CD4-positive, alpha-beta T cell (primary cell): ENCODE measurements at regions not wholly inside any gene's neighbourhood (a gene's known extent, or its start where the extent isn't known, plus 50 kb on each side); places are given as distances from the start of the nearest gene placed in this dataset.

ENCODE experiments used
- ATAC-seq: fragments of 200-7000 bp; cut with Tn5 transposase; one replicate; pipeline ENCODE4 v1.10.0; 2022; ENCODE audit warnings: mild to moderate bottlenecking; ENCODE audit not compliant: poor library complexity
- CTCF ChIA-PET: fragments of 350-600 bp; sonication (Branson Sonifier 250); formaldehyde crosslinking; loops from one replicate; lab custom pipeline; 2021; ENCODE audit warnings: antibody characterized with exemption, inconsistent platforms; lab: Charles Lee
- POLR2A ChIA-PET: fragments of 350-600 bp; sonication (Branson Sonifier 250); formaldehyde crosslinking; loops from one replicate; lab custom pipeline; 2021; ENCODE audit warnings: antibody characterized with exemption, inconsistent platforms; lab: Charles Lee
- DNase-seq, 14 experiments: peaks; one replicate each; pipeline ENCODE4 v3.0.0-alpha.2; 2013 to 2020; ENCODE audit warnings: mixed read lengths in 2 of 14
- H3K27ac ChIP-seq, 2 donors: one replicate each; pipeline versions ENCODE4 v1.5.1 to v1.7.0; 2013; ENCODE audit warnings: low read length in 2 of 2, low read depth in 1 of 2, mild to moderate bottlenecking in 1 of 2
- H3K27me3 ChIP-seq, 2 experiments: 1 replicate in 1 of 2; 2 replicates in 1 of 2; pipeline versions ENCODE4 v1.6.1 to v1.7.0; 2013; ENCODE audit warnings: low read length in 2 of 2, control low read depth in 1 of 2, mild to moderate bottlenecking in 1 of 2, moderate library complexity in 1 of 2; ENCODE audit not compliant: insufficient read depth in 2 of 2, control insufficient read depth in 1 of 2
- H3K36me3 ChIP-seq: one replicate; pipeline ENCODE4 v1.6.1; 2013; ENCODE audit warnings: low read length, control low read depth; ENCODE audit not compliant: insufficient read depth
- H3K4me1 ChIP-seq: one replicate; pipeline ENCODE4 v1.6.1; 2013; ENCODE audit warnings: low read length, control low read depth; ENCODE audit not compliant: insufficient read depth
- H3K4me3 ChIP-seq: one replicate; pipeline ENCODE4 v1.5.1; 2013; ENCODE audit warnings: mild to moderate bottlenecking, low read length, moderate library complexity
- H3K9me3 ChIP-seq, 2 experiments: 1 replicate in 1 of 2; 2 replicates in 1 of 2; pipeline versions ENCODE4 v1.6.1 to v1.7.0; 2013; ENCODE audit warnings: low read length in 2 of 2, mild to moderate bottlenecking in 2 of 2, control low read depth in 1 of 2, moderate library complexity in 1 of 2; ENCODE audit not compliant: control insufficient read depth in 1 of 2, insufficient read depth in 1 of 2
- H3K27ac Mint-ChIP-seq: one replicate; pipeline ENCODE4 v1.8.0; 2020; ENCODE audit warnings: mixed read lengths
- H3K27me3 Mint-ChIP-seq: one replicate; pipeline ENCODE4 v1.8.0; 2021; ENCODE audit warnings: mixed read lengths
- H3K36me3 Mint-ChIP-seq: one replicate; pipeline ENCODE4 v1.8.0; 2021; ENCODE audit warnings: low read depth, mixed read lengths
- H3K4me1 Mint-ChIP-seq: one replicate; pipeline ENCODE4 v1.8.0; 2021; ENCODE audit warnings: low read depth, mixed read lengths
- H3K4me3 Mint-ChIP-seq: one replicate; pipeline ENCODE4 v1.8.0; 2020; ENCODE audit warnings: mild to moderate bottlenecking, mixed read lengths
- H3K9me3 Mint-ChIP-seq: one replicate; pipeline ENCODE4 v1.8.0; 2020; ENCODE audit warnings: mixed read lengths
- intact Hi-C, 2 experiments: fragments of 100-400 bp; cut with DNase I in 1 of 2; cut with micrococcal nuclease in 1 of 2; formaldehyde crosslinking; loops; one replicate each; pipeline versions ENCODE4 v1.15.1 to v1.9.0; 2023 to 2025; cut with DNase I, micrococcal nuclease
- TF ChIP-seq, protein P1 (sequence below): fragments of 200-600 bp; IDR thresholded peaks from one replicate; pipeline ENCODE4 v1.8.0; 2022; ENCODE audit warnings: antibody characterized with exemption, mild to moderate bottlenecking

DNA sequence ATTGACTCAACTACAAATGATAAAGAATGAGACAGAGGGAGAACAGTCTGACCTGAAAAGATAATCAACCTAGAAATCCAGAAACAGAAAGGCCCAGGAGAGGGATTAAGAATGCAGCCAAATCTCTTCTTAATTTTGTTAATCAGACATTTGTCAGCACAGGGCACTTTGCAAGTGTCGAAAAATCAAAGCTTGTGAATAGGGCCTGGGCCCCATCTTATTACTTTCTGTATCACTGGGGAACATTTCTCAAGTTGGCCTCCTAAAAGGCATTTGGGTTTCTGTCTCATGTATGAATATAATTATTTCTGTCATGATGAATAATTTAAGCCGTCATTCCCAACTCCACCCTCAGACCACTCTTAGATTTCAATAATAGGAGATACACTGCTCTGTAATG lies 308.4 kb upstream of the PRKCQ start:
- peaks cover 8% of the 10 kb centered on the region for H3K27me3 Mint-ChIP-seq
- intact Hi-C loops = no loop called here
- Histone ChIP-seq H3K9me3 (no peaks in the 10 kb centered on the region), H3K27me3 (no peaks in the 10 kb centered on the region), H3K4me1 (no peaks in the 10 kb centered on the region), H3K4me3 (no peak overlapping the region), H3K36me3 (no peaks in the 10 kb centered on the region), H3K27ac (no peak overlapping the region)
- H3K4me3 Mint-ChIP-seq = no peak overlapping the region
- H3K9me3 Mint-ChIP-seq = no peaks in the 10 kb centered on the region
- ATAC-seq = no peak
- peaks cover 7% of the 10 kb centered on the region for H3K4me1 Mint-ChIP-seq
- H3K36me3 Mint-ChIP-seq = no peaks in the 10 kb centered on the region
- DNase-seq = no peak
- TF ChIP-seq, protein P1, sequence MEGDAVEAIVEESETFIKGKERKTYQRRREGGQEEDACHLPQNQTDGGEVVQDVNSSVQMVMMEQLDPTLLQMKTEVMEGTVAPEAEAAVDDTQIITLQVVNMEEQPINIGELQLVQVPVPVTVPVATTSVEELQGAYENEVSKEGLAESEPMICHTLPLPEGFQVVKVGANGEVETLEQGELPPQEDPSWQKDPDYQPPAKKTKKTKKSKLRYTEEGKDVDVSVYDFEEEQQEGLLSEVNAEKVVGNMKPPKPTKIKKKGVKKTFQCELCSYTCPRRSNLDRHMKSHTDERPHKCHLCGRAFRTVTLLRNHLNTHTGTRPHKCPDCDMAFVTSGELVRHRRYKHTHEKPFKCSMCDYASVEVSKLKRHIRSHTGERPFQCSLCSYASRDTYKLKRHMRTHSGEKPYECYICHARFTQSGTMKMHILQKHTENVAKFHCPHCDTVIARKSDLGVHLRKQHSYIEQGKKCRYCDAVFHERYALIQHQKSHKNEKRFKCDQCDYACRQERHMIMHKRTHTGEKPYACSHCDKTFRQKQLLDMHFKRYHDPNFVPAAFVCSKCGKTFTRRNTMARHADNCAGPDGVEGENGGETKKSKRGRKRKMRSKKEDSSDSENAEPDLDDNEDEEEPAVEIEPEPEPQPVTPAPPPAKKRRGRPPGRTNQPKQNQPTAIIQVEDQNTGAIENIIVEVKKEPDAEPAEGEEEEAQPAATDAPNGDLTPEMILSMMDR = no peak
- POLR2A ChIA-PET = no interaction called here
- CTCF ChIA-PET = no interaction called here
- H3K27ac Mint-ChIP-seq = no peak overlapping the region

DNA sequence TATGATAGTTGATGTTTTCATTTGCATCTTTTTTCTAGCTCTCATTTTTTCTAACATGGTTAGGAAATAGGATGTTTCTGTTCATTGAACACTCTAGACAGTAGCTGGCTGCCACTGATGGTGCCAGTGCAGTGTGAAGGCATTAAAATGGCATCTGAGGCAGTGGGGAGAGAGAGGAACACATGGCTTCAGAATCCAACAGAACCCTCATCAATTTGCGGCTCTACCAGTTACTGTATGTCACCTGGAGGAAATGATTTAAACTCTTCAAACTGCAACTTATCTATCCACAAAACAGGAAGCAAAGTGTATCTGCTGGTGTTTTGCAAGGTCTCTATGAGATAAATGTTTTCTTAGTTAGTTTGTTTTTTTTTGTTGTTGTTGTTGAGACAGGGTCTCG lies 305.2 kb upstream of the PRKCQ start:
- ChIA-PET CTCF (no interaction called here), POLR2A (no interaction called here)
- peaks cover 7% of the 10 kb centered on the region for H3K4me1 Mint-ChIP-seq
- no peaks in the 10 kb centered on the region for H3K36me3 Mint-ChIP-seq
- H3K27me3 Mint-ChIP-seq = peaks cover 4% of the 10 kb centered on the region
- H3K9me3 Mint-ChIP-seq = no peaks in the 10 kb centered on the region
- TF ChIP-seq, protein P1 = no peak
- no peaks in the 10 kb centered on the region for H3K27me3 ChIP-seq
- H3K36me3 ChIP-seq = no peaks in the 10 kb centered on the region
- no peak overlapping the region for H3K27ac Mint-ChIP-seq
- intact Hi-C loops = no loop called here
- no peak overlapping the region for H3K27ac ChIP-seq
- H3K4me3 Mint-ChIP-seq = no peak overlapping the region
- H3K9me3 ChIP-seq = no peaks in the 10 kb centered on the region
- ATAC-seq = no peak
- DNase-seq = no peak
- no peaks in the 10 kb centered on the region for H3K4me1 ChIP-seq
- H3K4me3 ChIP-seq = no peak overlapping the region

DNA sequence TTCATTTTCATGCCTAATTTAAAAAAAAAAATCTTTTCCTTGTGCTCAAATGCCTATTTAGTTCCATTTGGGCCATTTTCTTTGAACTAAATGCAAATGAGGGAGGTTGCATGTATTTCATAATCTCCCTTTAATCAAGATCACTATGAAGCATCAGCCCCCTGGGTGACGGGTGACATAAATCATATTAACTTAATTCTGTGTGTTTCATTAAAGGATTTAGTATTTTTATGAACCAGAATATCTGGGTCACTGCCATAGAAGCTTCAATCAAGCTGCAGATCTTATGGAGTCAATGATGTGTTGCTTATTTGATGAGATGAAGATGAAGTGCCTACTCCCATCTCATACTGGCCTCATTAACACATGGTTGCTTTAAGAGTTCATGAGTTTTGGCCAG lies 301.9 kb upstream of the PRKCQ start:
- CTCF ChIA-PET = interaction anchor here (1.0 kb wide), 1 partner anchor 38 kb away, joined by 3 read pairs; no protein-coding TSS in a partner anchor
- DNase-seq = no peak
- TF ChIP-seq, protein P1 = no peak

More for the DNA sequence above, 301.9 kb upstream of the PRKCQ start:
- POLR2A ChIA-PET = no interaction called here
- H3K36me3 ChIP-seq = no peaks in the 10 kb centered on the region
- no peaks in the 10 kb centered on the region for H3K9me3 Mint-ChIP-seq
- H3K27ac ChIP-seq = no peak overlapping the region
- H3K36me3 Mint-ChIP-seq = no peaks in the 10 kb centered on the region
- no peak overlapping the region for H3K27ac Mint-ChIP-seq
- H3K4me3 Mint-ChIP-seq = no peak overlapping the region
- no peak overlapping the region for H3K4me3 ChIP-seq
- peaks cover 0 to 12% of the 10 kb centered on the region in 2 experiments for H3K27me3 ChIP-seq
- intact Hi-C loops = no loop called here
- H3K27me3 Mint-ChIP-seq = peaks cover 17% of the 10 kb centered on the region
- no peaks in the 10 kb centered on the region for H3K4me1 ChIP-seq
- no peak for ATAC-seq
- peaks cover 7% of the 10 kb centered on the region for H3K4me1 Mint-ChIP-seq
- H3K9me3 ChIP-seq = no peaks in the 10 kb centered on the region
